ENCODE measurements at regions not wholly inside any gene's neighbourhood (a gene's known extent, or its start where the extent isn't known, plus 50 kb on each side); places are given as distances from the start of the nearest gene placed in this dataset.

GRCh38 chr16:51710905-51711563 is 560.0 kb upstream of the SALL1 start:
- no peaks in the 10 kb centered on the region for H4K20me1 ChIP-seq (replicated peaks; ENCODE audit: control insufficient read depth, extremely low read depth, insufficient read depth, low read length)
- no peak overlapping the region for H3K4me3 ChIP-seq (replicated peaks in 1 of 3; ENCODE audit: insufficient read depth in 1 of 3, low read depth in 1 of 3, low read length in 3 of 3)
- intact Hi-C loops (cut with micrococcal nuclease) (no loop called here), dilution Hi-C loops (cut with MboI; ENCODE audit: extremely low pct_ligation_motif_present, low sequenced_read_pairs) (no loop called here)
- CTCF ChIA-PET: no interaction called here
- FAIRE-seq (no peak), DNase-seq (ENCODE audit: low read depth, low spot score) (no peak)
- no peak overlapping the region for H3K27ac ChIP-seq (ENCODE audit: insufficient read depth, low read depth, low read length)
- BruUV-seq (replicated peaks): no TSS peak
- no peaks in the 10 kb centered on the region for H3K9me1 ChIP-seq (replicated peaks; ENCODE audit: control insufficient read depth, extremely low read depth, insufficient read depth, low read length)
- TF ChIP-seq FOS (IDR thresholded peaks at IDR 0.05; ENCODE audit: borderline replicate concordance, insufficient read depth, low read length) (no peak), JUN (IDR thresholded peaks at IDR 0.05; ENCODE audit: borderline replicate concordance, insufficient read depth, insufficient read length, low read depth) (no peak), MYC (IDR thresholded peaks at IDR 0.05; ENCODE audit: low read depth, low read length) (no peak), POLR2A (IDR thresholded peaks at IDR 0.05; ENCODE audit: low read depth, low read length) (no peak), EZH2 (IDR thresholded peaks at IDR 0.05; ENCODE audit: borderline replicate concordance, low read depth, low read length, severe bottlenecking) (no peak), GATA2 (IDR thresholded peaks at IDR 0.05; ENCODE audit: insufficient read depth, insufficient read length, low read depth, low read length) (no peak), POLR2AphosphoS5 (IDR thresholded peaks at IDR 0.05; ENCODE audit: insufficient read depth, low read depth, low read length) (no peak)
- TF ChIP-seq, protein P1, sequence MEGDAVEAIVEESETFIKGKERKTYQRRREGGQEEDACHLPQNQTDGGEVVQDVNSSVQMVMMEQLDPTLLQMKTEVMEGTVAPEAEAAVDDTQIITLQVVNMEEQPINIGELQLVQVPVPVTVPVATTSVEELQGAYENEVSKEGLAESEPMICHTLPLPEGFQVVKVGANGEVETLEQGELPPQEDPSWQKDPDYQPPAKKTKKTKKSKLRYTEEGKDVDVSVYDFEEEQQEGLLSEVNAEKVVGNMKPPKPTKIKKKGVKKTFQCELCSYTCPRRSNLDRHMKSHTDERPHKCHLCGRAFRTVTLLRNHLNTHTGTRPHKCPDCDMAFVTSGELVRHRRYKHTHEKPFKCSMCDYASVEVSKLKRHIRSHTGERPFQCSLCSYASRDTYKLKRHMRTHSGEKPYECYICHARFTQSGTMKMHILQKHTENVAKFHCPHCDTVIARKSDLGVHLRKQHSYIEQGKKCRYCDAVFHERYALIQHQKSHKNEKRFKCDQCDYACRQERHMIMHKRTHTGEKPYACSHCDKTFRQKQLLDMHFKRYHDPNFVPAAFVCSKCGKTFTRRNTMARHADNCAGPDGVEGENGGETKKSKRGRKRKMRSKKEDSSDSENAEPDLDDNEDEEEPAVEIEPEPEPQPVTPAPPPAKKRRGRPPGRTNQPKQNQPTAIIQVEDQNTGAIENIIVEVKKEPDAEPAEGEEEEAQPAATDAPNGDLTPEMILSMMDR (IDR thresholded peaks at IDR 0.05; ENCODE audit: extremely low read depth in 1 of 2, insufficient read depth in 1 of 2, low read depth in 1 of 2, low read length in 2 of 2): no peak
- TF ChIP-seq, protein P2, sequence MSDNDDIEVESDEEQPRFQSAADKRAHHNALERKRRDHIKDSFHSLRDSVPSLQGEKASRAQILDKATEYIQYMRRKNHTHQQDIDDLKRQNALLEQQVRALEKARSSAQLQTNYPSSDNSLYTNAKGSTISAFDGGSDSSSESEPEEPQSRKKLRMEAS (IDR thresholded peaks at IDR 0.05; ENCODE audit: insufficient read depth, insufficient read length): no peak
- H3K27me3 ChIP-seq (ENCODE audit: control insufficient read depth in 2 of 2, insufficient read depth in 2 of 2, low read length in 2 of 2): no peaks in the 10 kb centered on the region
- H3K9me3 ChIP-seq (replicated peaks; ENCODE audit: control insufficient read depth, insufficient read depth, low read length): no peaks in the 10 kb centered on the region
- POLR2A ChIA-PET: no interaction called here
- no peak overlapping the region for H2AFZ ChIP-seq (ENCODE audit: low read depth, low read length)
- H3K9ac ChIP-seq (replicated peaks; ENCODE audit: extremely low read depth, insufficient read depth, low read length): no peak overlapping the region
- no peaks in the 10 kb centered on the region for H3K36me3 ChIP-seq (ENCODE audit: control insufficient read depth in 2 of 2, extremely low read depth in 1 of 2, insufficient read depth in 2 of 2, low read length in 2 of 2)
- no peak overlapping the region for H3K4me2 ChIP-seq (ENCODE audit: insufficient read depth, low read length)
- no peaks in the 10 kb centered on the region for H3K4me1 ChIP-seq (ENCODE audit: control insufficient read depth, extremely low read depth, insufficient read depth, low read length)
- no peaks in the 10 kb centered on the region for H3K79me2 ChIP-seq (ENCODE audit: control insufficient read depth, insufficient read depth, low read length)

All from endothelial cell of umbilical vein (primary cell).